H9 (cell line): ENCODE measurements at regions not wholly inside any gene's neighbourhood (a gene's known extent, or its start where the extent isn't known, plus 50 kb on each side); places are given as distances from the start of the nearest gene placed in this dataset.

Experiments used
- DNase-seq: peaks from one replicate; pipeline ENCODE4 v3.0.0-alpha.2; 2017
- H2AFZ ChIP-seq: one replicate; pipeline ENCODE4 v1.6.1; 2013; ENCODE audit warnings: mild to moderate bottlenecking, low read length, control low read depth, moderate library complexity
- H2AK5ac ChIP-seq: 2 replicates; pipeline ENCODE4 v1.6.1; 2013; ENCODE audit warnings: low read length, control low read depth, mixed read lengths; ENCODE audit not compliant: insufficient read length
- H2BK120ac ChIP-seq: one replicate; pipeline ENCODE4 v1.6.1; 2013; ENCODE audit warnings: low read depth, mild to moderate bottlenecking, low read length, control low read depth, inconsistent platforms; ENCODE audit not compliant: poor library complexity, severe bottlenecking
- H2BK12ac ChIP-seq: 2 replicates; pipeline ENCODE4 v1.6.1; 2013; ENCODE audit warnings: low read length, control low read depth, mixed read lengths, low read depth; ENCODE audit not compliant: insufficient read length
- H2BK15ac ChIP-seq: 2 replicates; pipeline ENCODE4 v1.6.1; 2013; ENCODE audit warnings: low read depth, low read length, control low read depth
- H2BK20ac ChIP-seq: one replicate; pipeline ENCODE4 v1.6.1; 2013; ENCODE audit warnings: low read depth, mild to moderate bottlenecking, low read length, control low read depth, inconsistent platforms; ENCODE audit not compliant: poor library complexity, severe bottlenecking
- H2BK5ac ChIP-seq: 2 replicates; pipeline ENCODE4 v1.6.1; 2013; ENCODE audit warnings: low read length, control low read depth, mixed read lengths; ENCODE audit not compliant: insufficient read length
- H3K14ac ChIP-seq: 2 replicates; pipeline ENCODE4 v1.6.1; 2013; ENCODE audit warnings: low read length, control low read depth; ENCODE audit not compliant: insufficient read depth
- H3K18ac ChIP-seq: 2 replicates; pipeline ENCODE4 v1.6.1; 2013; ENCODE audit warnings: low read depth, mild to moderate bottlenecking, mixed read lengths, low read length, control low read depth; ENCODE audit not compliant: insufficient read length
- H3K23ac ChIP-seq: 2 replicates; pipeline ENCODE4 v1.6.1; 2013; ENCODE audit warnings: low read length, control low read depth, mixed read lengths, low read depth; ENCODE audit not compliant: insufficient read length
- H3K23me2 ChIP-seq: 2 replicates; pipeline ENCODE4 v1.6.1; 2013; ENCODE audit warnings: low read depth, mild to moderate bottlenecking, mixed read lengths, low read length, control low read depth; ENCODE audit not compliant: insufficient read length, poor library complexity, severe bottlenecking
- H3K27ac ChIP-seq: 2 replicates; pipeline ENCODE4 v1.5.1; 2013; ENCODE audit warnings: low read length, control low read depth, mixed read lengths, low read depth; ENCODE audit not compliant: insufficient read length
- H3K27me3 ChIP-seq: 2 replicates; pipeline ENCODE4 v1.6.1; 2013; ENCODE audit warnings: low read length, control low read depth, inconsistent platforms; ENCODE audit not compliant: insufficient read depth
- H3K4ac ChIP-seq: 2 replicates; pipeline ENCODE4 v1.6.1; 2013; ENCODE audit warnings: low read depth, mild to moderate bottlenecking, control low read depth, inconsistent platforms, low read length, moderate library complexity
- H3K4me1 ChIP-seq: 2 replicates; pipeline ENCODE4 v1.6.1; 2013; ENCODE audit warnings: low read length, control low read depth, inconsistent platforms; ENCODE audit not compliant: insufficient read depth
- H3K4me2 ChIP-seq: 2 replicates; pipeline ENCODE4 v1.6.1; 2013; ENCODE audit warnings: low read length, control low read depth, mixed read lengths; ENCODE audit not compliant: insufficient read length, insufficient read depth
- H3K56ac ChIP-seq: 2 replicates; pipeline ENCODE4 v1.6.1; 2013; ENCODE audit warnings: low read depth, mild to moderate bottlenecking, mixed read lengths, low read length, control low read depth; ENCODE audit not compliant: insufficient read length
- H3K79me1 ChIP-seq: 2 replicates; pipeline ENCODE4 v1.6.1; 2013; ENCODE audit warnings: low read depth, mild to moderate bottlenecking, moderate library complexity, low read length, control low read depth, inconsistent platforms; ENCODE audit not compliant: insufficient read depth, poor library complexity, severe bottlenecking
- H3K79me2 ChIP-seq: 2 replicates; pipeline ENCODE4 v1.6.1; 2013; ENCODE audit warnings: low read length, control low read depth, inconsistent platforms; ENCODE audit not compliant: insufficient read depth
- H3K9ac ChIP-seq: 2 replicates; pipeline ENCODE4 v1.6.1; 2013; ENCODE audit warnings: low read length, control low read depth, mixed read lengths; ENCODE audit not compliant: insufficient read length; ENCODE audit errors: extremely low read depth
- H3K9me3 ChIP-seq: one replicate; pipeline ENCODE4 v1.6.1; 2013; ENCODE audit warnings: low read depth, low read length, inconsistent platforms; ENCODE audit not compliant: control insufficient read depth
- H3T11ph ChIP-seq: one replicate; pipeline ENCODE4 v1.6.1; 2013; ENCODE audit warnings: mild to moderate bottlenecking, low read length, control low read depth, inconsistent platforms
- H4K20me1 ChIP-seq: one replicate; pipeline ENCODE4 v1.6.1; 2013; ENCODE audit not compliant: control insufficient read depth, insufficient read length, insufficient read depth
- H4K5ac ChIP-seq: 2 replicates; pipeline ENCODE4 v1.6.1; 2013; ENCODE audit warnings: low read depth, mild to moderate bottlenecking, mixed read lengths, low read length, control low read depth; ENCODE audit not compliant: insufficient read length
- H4K8ac ChIP-seq: replicated peaks from 2 replicates; pipeline ENCODE4 v1.6.1; 2013; ENCODE audit warnings: low read length, control low read depth, mixed read lengths, low read depth; ENCODE audit not compliant: insufficient read length
- H4K91ac ChIP-seq: 2 replicates; pipeline ENCODE4 v1.6.1; 2013; ENCODE audit warnings: low read depth, mild to moderate bottlenecking, moderate library complexity, mixed read lengths, low read length, control low read depth; ENCODE audit not compliant: insufficient read length
- H3K27ac Mint-ChIP-seq, 3 experiments: 2 replicates in 2 of 3; 3 replicates in 1 of 3; pipeline ENCODE4 v1.8.0; 2020 to 2021; ENCODE audit warnings: mixed read lengths in 3 of 3, mild to moderate bottlenecking in 1 of 3, moderate library complexity in 1 of 3
- H3K27me3 Mint-ChIP-seq: 2 replicates; pipeline ENCODE4 v1.8.0; 2021; ENCODE audit warnings: low read depth, mild to moderate bottlenecking, moderate library complexity, mixed read lengths
- H3K36me3 Mint-ChIP-seq, 3 experiments: 2 replicates in 2 of 3; 3 replicates in 1 of 3; pipeline ENCODE4 v1.8.0; 2020 to 2021; ENCODE audit warnings: low read depth in 3 of 3, mixed read lengths in 3 of 3; ENCODE audit not compliant: insufficient read depth in 1 of 3
- H3K4me1 Mint-ChIP-seq, 2 experiments: 2 replicates each; pipeline ENCODE4 v1.8.0; 2020; ENCODE audit warnings: mixed read lengths in 2 of 2
- H3K4me3 Mint-ChIP-seq, 2 experiments: 2 replicates in 1 of 2; 3 replicates in 1 of 2; pipeline ENCODE4 v1.8.0; 2020 to 2021; ENCODE audit warnings: mild to moderate bottlenecking in 2 of 2, mixed read lengths in 2 of 2, moderate library complexity in 1 of 2
- H3K9me3 Mint-ChIP-seq, 2 experiments: 2 replicates in 1 of 2; 3 replicates in 1 of 2; pipeline ENCODE4 v1.8.0; 2020; ENCODE audit warnings: mild to moderate bottlenecking in 2 of 2, mixed read lengths in 2 of 2, moderate library complexity in 1 of 2
- TF ChIP-seq, protein P1 (sequence below): fragments of 200-600 bp; sonication (generic); conservative IDR thresholded peaks from 3 replicates; pipeline ENCODE4 v1.8.0; 2021; ENCODE audit warnings: antibody characterized with exemption, mild to moderate bottlenecking

GRCh38 chr5:128838623-128839022, 126.7 kb upstream of the SLC27A6 start:
- H3K36me3 Mint-ChIP-seq: no peaks in the 10 kb centered on the region
- DNase-seq: no peak
- no peak overlapping the region for H3K9ac ChIP-seq

More at GRCh38 chr5:128838623-128839022, 126.7 kb upstream of the SLC27A6 start:
- no peak overlapping the region for H2BK5ac ChIP-seq
- Mint-ChIP-seq H3K27me3 (no peaks in the 10 kb centered on the region), H3K27ac (no peak overlapping the region), H3K9me3 (no peaks in the 10 kb centered on the region), H3K4me1 (no peaks in the 10 kb centered on the region), H3K4me3 (no peak overlapping the region)
- H3K4me1 ChIP-seq: no peaks in the 10 kb centered on the region
- H3K27me3 ChIP-seq: no peaks in the 10 kb centered on the region
- no peaks in the 10 kb centered on the region for H3K79me2 ChIP-seq
- H3K14ac ChIP-seq: no peak overlapping the region
- H3K18ac ChIP-seq: no peak overlapping the region
- no peak overlapping the region for H2BK15ac ChIP-seq
- H4K5ac ChIP-seq: no peak overlapping the region
- H3K23ac ChIP-seq: no peak overlapping the region
- no peak overlapping the region for H3K27ac ChIP-seq
- H3K4ac ChIP-seq: no peak overlapping the region
- H2AK5ac ChIP-seq: no peak overlapping the region
- no peak overlapping the region for H2BK12ac ChIP-seq
- H4K8ac ChIP-seq: no peak overlapping the region
- no peaks in the 10 kb centered on the region for H3K23me2 ChIP-seq
- H3K56ac ChIP-seq: no peak overlapping the region
- no peaks in the 10 kb centered on the region for H3K9me3 ChIP-seq
- no peak overlapping the region for H3K4me2 ChIP-seq
- no peak overlapping the region for H3T11ph ChIP-seq
- H4K91ac ChIP-seq: no peak overlapping the region
- no peak overlapping the region for H2AFZ ChIP-seq
- H4K20me1 ChIP-seq: no peaks in the 10 kb centered on the region
- H2BK120ac ChIP-seq: no peak overlapping the region
- H2BK20ac ChIP-seq: no peak overlapping the region
- TF ChIP-seq, protein P1, sequence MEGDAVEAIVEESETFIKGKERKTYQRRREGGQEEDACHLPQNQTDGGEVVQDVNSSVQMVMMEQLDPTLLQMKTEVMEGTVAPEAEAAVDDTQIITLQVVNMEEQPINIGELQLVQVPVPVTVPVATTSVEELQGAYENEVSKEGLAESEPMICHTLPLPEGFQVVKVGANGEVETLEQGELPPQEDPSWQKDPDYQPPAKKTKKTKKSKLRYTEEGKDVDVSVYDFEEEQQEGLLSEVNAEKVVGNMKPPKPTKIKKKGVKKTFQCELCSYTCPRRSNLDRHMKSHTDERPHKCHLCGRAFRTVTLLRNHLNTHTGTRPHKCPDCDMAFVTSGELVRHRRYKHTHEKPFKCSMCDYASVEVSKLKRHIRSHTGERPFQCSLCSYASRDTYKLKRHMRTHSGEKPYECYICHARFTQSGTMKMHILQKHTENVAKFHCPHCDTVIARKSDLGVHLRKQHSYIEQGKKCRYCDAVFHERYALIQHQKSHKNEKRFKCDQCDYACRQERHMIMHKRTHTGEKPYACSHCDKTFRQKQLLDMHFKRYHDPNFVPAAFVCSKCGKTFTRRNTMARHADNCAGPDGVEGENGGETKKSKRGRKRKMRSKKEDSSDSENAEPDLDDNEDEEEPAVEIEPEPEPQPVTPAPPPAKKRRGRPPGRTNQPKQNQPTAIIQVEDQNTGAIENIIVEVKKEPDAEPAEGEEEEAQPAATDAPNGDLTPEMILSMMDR: no peak
- no peaks in the 10 kb centered on the region for H3K79me1 ChIP-seq
